AG09319 (cell line): ENCODE measurements at regions not wholly inside any gene's neighbourhood (a gene's known extent, or its start where the extent isn't known, plus 50 kb on each side); places are given as distances from the start of the nearest gene placed in this dataset.
"Not testable (repeated sequence)": the region's sequence is repeated elsewhere in the genome, so short reads cannot be mapped to it uniquely, and the experiment has no call there.

Source experiments
- DNase-seq: peaks from one replicate; pipeline ENCODE4 v3.0.0-alpha.2; 2010; ENCODE audit warnings: low read depth; ENCODE audit errors: extremely low read depth
- CTCF ChIP-seq: IDR thresholded peaks from 2 replicates; pipeline ENCODE4 v1.5.1; 2011; ENCODE audit warnings: low read depth, mild to moderate bottlenecking, inconsistent platforms, low read length, moderate library complexity

- no peak for DNase-seq
Measured at GRCh38 chr4:149910177-149910576, 94.5 kb upstream of the IQCM start.

GRCh38 chr4:149910604-149911350 lies 95.1 kb upstream of the IQCM start:
- TF ChIP-seq CTCF = no peak
- DNase-seq = no peak

More at GRCh38 chr4:149910177-149910576, 94.5 kb upstream of the IQCM start:
- TF ChIP-seq CTCF = no peak

- TF ChIP-seq CTCF = no peak
- DNase-seq = no peak
Measured at GRCh38 chr4:149911354-149911753, 95.7 kb upstream of the IQCM start.

GRCh38 chr4:149912000-149912399 lies 96.4 kb upstream of the IQCM start:
- no peak for TF ChIP-seq CTCF
- no peak for DNase-seq

- TF ChIP-seq CTCF = peak; percentile 86
- no peak for DNase-seq
Measured at GRCh38 chr4:149914119-149915115, 98.8 kb upstream of the IQCM start.

- not testable (repeated sequence) for DNase-seq
Measured at GRCh38 chr4:149915735-149916134, 100.1 kb upstream of the IQCM start.

- no peak for TF ChIP-seq CTCF
- no peak for DNase-seq
Measured at GRCh38 chr4:149923736-149924135, 108.1 kb upstream of the IQCM start.
